ENCODE measurements at regions not wholly inside any gene's neighbourhood (a gene's known extent, or its start where the extent isn't known, plus 50 kb on each side); places are given as distances from the start of the nearest gene placed in this dataset.

DNA sequence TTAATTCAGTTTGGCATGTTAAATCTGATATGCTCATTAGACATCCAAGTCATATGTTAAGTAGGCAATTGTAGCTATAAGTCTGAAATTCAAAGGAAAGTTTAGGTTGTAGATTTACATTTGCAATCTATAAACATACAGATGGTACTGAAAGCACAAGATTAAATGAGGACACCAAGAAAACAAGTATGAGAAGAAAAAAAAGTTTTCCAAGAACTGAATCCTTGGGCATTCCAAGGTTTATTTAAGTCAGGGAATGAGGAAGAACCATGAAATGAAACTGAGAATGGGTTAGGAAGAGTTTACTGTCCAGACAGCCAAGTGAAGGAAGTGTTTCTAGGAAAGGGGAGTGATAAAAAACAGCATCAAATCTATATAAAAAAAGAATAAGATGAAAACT, 756.1 kb upstream of the DPPA4 start:
- H3K36me3 Mint-ChIP-seq (ENCODE audit: insufficient read depth in 1 of 3, low read depth in 3 of 3) = peaks cover 3 to 9% (median 5%) of the 10 kb centered on the region in 3 experiments; a peak in 6 of 7 replicates
- H2AFZ ChIP-seq (ENCODE audit: low read length) = no peak overlapping the region

More for the DNA sequence above, 756.1 kb upstream of the DPPA4 start:
- no peak overlapping the region for H3K18ac ChIP-seq (ENCODE audit: insufficient read length, low read depth, low read length)
- no peak overlapping the region for H3K4me2 ChIP-seq (ENCODE audit: insufficient read depth, insufficient read length, low read length)
- Mint-ChIP-seq H3K27me3 (ENCODE audit: low read depth) (no peaks in the 10 kb centered on the region), H3K9me3 (peaks cover 3 to 17% of the 10 kb centered on the region in 2 experiments; a peak in 4 of 5 replicates), H3K27ac (no peak overlapping the region), H3K4me1 (no peaks in the 10 kb centered on the region), H3K4me3 (no peak overlapping the region)
- no peaks in the 10 kb centered on the region for H3K79me2 ChIP-seq (ENCODE audit: insufficient read depth, low read length)
- no peak overlapping the region for H2BK15ac ChIP-seq (ENCODE audit: low read depth, low read length)
- no peak overlapping the region for H2BK12ac ChIP-seq (ENCODE audit: insufficient read length, low read depth, low read length)
- no peak overlapping the region for H3K4ac ChIP-seq (ENCODE audit: low read depth, low read length)
- no peak overlapping the region for H3K14ac ChIP-seq (ENCODE audit: insufficient read depth, low read length)
- no peak overlapping the region for H4K91ac ChIP-seq (ENCODE audit: insufficient read length, low read depth, low read length)
- no peak overlapping the region for H2AK5ac ChIP-seq (ENCODE audit: insufficient read length, low read length)
- H3K79me1 ChIP-seq (ENCODE audit: insufficient read depth, low read depth, low read length, poor library complexity, severe bottlenecking) = no peaks in the 10 kb centered on the region
- H2BK5ac ChIP-seq (ENCODE audit: insufficient read length, low read length) = no peak overlapping the region
- H3K9me3 ChIP-seq (ENCODE audit: control insufficient read depth, low read depth, low read length) = no peaks in the 10 kb centered on the region
- H4K8ac ChIP-seq (replicated peaks; ENCODE audit: insufficient read length, low read depth, low read length) = no peak overlapping the region
- H3K23ac ChIP-seq (ENCODE audit: insufficient read length, low read depth, low read length) = no peak overlapping the region
- no peaks in the 10 kb centered on the region for H3K4me1 ChIP-seq (ENCODE audit: insufficient read depth, low read length)
- H3K56ac ChIP-seq (ENCODE audit: insufficient read length, low read depth, low read length) = no peak overlapping the region
- no peak overlapping the region for H3K27ac ChIP-seq (ENCODE audit: insufficient read length, low read depth, low read length)
- no peak overlapping the region for H2BK20ac ChIP-seq (ENCODE audit: low read depth, low read length, poor library complexity, severe bottlenecking)
- no peak for TF ChIP-seq CTCF (conservative IDR thresholded peaks at IDR 0.05)
- H4K20me1 ChIP-seq (ENCODE audit: control insufficient read depth, insufficient read depth, insufficient read length) = no peaks in the 10 kb centered on the region
- no peaks in the 10 kb centered on the region for H3K23me2 ChIP-seq (ENCODE audit: insufficient read length, low read depth, low read length, poor library complexity, severe bottlenecking)
- H2BK120ac ChIP-seq (ENCODE audit: low read depth, low read length, poor library complexity, severe bottlenecking) = no peak overlapping the region
- no peak overlapping the region for H3T11ph ChIP-seq (ENCODE audit: low read length)
- H3K27me3 ChIP-seq (ENCODE audit: insufficient read depth, low read length) = no peaks in the 10 kb centered on the region
- no peak for DNase-seq
- no peak overlapping the region for H3K9ac ChIP-seq (ENCODE audit: extremely low read depth, insufficient read length, low read length)
- no peak overlapping the region for H4K5ac ChIP-seq (ENCODE audit: insufficient read length, low read depth, low read length)

Data from H9 (cell line).